Glomerular endothelial cell (primary cell): ENCODE measurements at regions not wholly inside any gene's neighbourhood (a gene's known extent, or its start where the extent isn't known, plus 50 kb on each side); places are given as distances from the start of the nearest gene placed in this dataset.

Experiments used
- DNase-seq: peaks from one replicate; pipeline ENCODE4 v3.0.0-alpha.2; 2011; ENCODE audit warnings: low read depth, low spot score; ENCODE audit errors: extremely low read depth

- no peak for DNase-seq
These were observed 54.0 kb upstream of the STMND1 start for GRCh38 chr6:17047889-17048288.

DNA sequence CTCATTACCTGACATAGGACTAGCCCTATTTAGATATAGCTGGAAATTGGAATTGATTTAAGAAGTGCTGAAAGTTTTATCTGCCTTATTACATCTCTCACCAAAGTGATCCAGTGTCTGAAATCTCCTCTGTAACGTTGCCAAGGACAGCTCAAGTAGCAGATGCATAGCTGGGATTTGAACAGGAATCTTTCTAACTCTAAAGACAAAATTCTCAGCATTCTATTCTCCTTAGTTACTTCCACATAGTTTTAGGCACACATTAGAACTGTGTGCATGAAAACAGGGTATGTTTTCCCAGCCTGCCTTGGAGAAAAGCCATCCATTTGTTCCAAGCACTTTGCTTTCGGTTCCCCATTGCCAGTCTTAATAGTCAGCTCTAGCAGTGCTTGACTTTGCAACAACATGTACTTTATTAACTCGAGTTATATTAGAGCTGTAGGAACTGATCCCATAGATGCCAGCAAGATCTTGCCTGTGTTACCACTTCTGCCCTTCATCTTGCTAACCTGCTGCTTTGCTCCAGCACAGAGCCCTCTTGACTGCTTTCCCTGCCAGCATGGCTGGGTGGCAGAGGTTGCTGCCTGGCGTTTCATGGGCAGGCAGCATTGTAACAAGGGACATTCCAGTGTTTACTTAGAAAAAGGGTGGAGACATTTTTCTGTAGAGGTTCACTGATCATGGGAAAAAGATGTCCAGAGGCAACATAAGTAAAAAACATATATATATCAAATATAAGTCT lies 56.1 kb upstream of the STMND1 start:
- no peak for DNase-seq

GRCh38 chr6:17043148-17043522 lies 58.7 kb upstream of the STMND1 start:
- DNase-seq: no peak

DNA sequence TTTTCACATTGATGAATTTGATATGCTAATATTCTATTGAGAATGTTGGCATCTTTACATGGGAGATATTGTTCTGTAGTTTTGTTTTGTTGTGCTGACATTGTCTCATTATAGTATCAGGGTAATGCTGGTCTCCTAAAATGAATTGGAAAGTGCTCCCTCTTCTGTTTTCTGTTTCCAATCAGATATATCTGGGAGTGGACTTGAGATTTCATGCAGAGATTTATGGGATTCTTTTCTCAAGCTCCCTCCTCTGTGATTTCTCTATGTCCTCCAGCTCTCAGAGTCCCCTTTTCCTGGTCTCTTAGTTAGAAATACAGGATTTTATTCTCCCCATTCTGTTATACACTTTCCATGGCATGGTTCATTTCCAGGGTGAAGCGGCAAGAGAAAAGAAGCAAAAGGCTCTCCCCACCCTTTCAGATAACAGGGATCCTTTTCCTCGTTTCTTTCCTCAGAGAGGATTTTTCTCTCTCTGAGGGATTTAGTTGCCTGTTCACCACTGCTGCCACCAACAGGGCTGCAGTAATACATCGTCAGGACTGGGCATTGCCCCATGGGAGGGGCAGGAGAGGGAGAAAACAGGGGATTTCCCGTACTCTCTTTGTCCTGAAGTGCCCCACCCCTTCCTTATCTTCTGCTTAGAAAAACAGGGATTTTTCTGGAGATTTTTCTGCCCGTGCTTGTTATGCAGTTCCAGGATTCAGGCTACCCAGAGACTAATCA lies 59.3 kb upstream of the STMND1 start:
- DNase-seq: no peak

DNA sequence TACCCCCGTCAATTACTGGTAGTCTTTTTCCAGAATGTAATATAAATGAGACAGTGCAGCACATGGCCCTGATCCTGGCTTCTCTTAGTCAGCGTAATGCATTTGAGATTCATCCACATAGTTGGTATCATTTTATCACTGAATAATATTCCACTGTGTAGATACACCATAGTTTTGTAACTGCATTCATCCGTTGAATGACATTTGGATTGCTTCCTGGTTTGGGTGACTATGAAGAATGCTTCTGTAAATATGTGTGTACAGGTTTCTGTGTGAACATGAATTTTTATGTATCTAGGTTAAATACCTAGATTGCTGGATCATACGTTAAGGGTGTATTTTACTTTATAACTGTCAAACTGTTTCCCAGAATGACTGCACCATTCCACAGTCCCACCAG lies 62.6 kb upstream of the STMND1 start:
- DNase-seq: no peak

DNA sequence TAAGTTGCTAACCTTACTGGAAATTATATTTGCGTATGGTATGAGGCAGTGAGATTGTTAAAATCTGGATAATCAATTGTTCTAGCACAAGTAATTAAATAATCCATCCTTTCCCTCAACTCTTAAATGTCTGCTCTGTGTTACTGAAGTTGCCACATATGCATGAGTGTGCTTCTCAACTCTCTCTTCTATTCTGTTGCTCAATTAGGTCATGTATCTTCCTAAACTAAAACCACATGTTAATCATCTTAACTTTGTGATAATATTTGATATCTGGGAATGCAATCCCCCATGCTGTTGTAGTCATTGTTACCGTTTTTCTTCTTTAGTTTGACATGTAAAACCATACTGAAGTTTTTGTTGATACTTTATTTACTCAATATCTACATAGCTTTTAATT lies 63.5 kb upstream of the STMND1 start:
- no peak for DNase-seq

DNA sequence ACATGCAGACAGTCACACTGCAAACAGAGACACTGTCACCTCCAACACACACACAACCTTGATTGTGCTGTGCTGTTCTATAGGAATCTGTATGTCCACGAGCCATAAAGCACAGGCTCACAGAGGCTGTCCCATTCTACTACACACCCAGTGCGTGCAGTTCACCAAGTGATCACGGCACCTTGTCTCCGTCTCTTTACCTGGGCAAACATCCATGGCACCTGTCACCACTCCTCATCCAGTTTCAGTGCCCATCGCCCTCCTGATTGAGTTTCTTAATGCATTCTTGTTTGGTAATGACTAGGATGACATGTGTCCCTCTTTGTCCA lies 65.8 kb upstream of the STMND1 start:
- no peak for DNase-seq

- no peak for DNase-seq
These were observed 66.4 kb upstream of the STMND1 start for GRCh38 chr6:17035257-17036064.

GRCh38 chr6:17033746-17034145 lies 68.1 kb upstream of the STMND1 start:
- DNase-seq: no peak

GRCh38 chr6:17032988-17033634 lies 68.7 kb upstream of the STMND1 start:
- peak; percentile 90 for DNase-seq

- no peak for DNase-seq
These were observed 69.3 kb upstream of the STMND1 start for GRCh38 chr6:17032590-17032987.

- no peak for DNase-seq
These were observed 69.9 kb upstream of the STMND1 start for GRCh38 chr6:17031961-17032360.

DNA sequence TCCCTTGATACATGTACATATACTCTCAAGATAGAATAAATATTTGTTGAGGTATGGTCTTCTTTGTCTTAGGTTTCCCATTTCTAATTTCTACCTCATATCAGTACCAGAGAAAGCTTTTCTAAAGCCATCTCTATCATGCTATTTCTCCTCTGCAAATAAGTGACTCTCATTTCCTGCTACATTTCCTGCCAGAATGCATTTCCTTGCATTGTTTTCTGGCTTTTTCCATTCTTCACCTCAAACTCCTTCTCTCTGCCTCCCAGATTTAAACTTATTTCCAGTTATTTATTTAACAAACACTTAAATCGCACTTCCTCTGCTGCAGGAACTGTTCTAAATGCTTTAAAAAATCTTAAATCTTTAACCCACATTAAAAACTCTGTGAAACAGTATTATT lies 74.4 kb upstream of the STMND1 start:
- DNase-seq: no peak

DNA sequence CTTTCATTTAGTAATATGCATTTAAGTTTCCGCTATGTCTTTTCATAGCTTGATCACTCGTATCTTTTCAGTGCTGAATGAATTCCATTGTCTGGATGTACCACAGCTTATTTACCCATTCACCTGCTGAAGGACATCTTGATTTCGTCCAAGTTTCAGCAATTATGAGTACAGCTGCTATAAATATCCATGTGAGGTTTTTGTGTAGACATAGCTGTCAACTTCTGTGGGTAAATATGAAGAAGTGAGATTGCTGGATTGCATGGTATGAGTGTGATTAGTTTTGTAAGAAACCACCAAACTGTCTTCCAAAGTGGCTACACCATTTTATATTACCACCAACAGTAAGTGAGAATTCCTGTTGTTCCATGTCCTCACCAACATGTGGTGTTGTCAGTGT lies 79.2 kb upstream of the STMND1 start:
- DNase-seq: no peak

- no peak for DNase-seq
These were observed 80.3 kb upstream of the STMND1 start for GRCh38 chr6:17021539-17021889.

DNA sequence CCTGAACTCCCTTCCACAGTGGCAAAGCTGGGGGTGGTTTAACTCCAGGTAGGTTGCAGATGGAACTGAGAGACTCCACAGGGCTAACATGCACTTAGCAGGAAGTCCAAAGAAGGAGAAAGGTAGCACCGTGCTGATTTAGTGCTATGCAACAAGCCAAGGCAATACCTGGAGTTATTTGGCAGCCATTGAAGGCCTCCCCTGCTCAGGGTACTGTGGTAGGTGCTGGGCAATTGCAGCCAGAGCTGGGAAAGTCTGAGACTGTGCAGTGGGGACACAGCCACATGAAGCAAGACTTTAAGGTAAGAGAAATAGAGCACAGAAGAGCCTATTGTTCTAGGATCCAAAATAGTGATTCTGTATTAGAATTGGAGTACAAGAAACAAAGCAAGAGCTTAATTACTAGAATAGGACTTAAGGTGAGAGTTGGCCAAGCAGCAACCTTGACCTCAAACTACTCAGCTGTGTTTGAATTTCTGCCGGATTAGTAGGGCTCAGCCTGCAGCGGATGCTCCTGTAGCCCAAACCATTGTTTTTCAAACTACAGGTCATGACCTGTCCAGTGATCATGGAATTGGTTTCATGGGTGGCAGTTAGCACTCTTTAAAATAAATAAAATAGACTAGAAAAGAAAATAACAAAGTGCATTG lies 80.8 kb upstream of the STMND1 start:
- DNase-seq: no peak

DNA sequence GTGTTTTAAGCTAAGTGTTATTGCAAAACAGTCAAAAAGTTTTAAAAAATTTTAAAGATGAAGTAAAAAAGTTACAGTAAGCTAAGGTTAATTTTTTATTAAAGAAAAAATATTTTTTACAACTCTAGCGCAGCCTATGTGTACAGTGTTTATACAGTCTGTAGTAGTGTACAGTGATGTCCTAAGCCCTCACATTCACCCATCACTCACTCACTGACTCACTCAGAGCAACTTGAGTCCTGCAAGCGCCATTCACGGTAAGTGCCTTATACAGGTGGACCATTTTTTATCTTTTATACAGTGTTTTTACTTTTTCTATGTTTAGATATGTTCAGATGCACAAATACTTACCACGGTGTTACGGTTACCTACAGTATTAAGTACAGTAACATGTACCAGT lies 83.4 kb upstream of the STMND1 start:
- DNase-seq: no peak

DNA sequence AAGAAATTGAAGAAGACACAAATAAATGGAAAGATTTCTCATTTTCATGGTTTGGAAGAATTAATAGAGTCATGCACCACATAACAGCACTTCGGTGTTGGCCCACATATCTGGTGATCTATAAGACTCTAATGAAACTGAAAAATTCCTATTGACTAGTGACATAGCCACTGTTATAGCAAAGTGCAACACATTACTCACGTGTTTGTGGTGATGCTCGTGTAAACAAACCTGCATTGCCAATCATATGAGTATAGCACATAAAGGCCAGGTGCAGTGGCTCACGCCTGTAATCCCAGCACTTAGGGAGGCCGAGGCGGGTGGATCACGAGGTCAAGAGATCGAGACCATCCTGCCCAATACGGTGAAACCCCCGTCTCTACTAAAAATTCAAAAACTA lies 84.4 kb upstream of the STMND1 start:
- DNase-seq: no peak

DNA sequence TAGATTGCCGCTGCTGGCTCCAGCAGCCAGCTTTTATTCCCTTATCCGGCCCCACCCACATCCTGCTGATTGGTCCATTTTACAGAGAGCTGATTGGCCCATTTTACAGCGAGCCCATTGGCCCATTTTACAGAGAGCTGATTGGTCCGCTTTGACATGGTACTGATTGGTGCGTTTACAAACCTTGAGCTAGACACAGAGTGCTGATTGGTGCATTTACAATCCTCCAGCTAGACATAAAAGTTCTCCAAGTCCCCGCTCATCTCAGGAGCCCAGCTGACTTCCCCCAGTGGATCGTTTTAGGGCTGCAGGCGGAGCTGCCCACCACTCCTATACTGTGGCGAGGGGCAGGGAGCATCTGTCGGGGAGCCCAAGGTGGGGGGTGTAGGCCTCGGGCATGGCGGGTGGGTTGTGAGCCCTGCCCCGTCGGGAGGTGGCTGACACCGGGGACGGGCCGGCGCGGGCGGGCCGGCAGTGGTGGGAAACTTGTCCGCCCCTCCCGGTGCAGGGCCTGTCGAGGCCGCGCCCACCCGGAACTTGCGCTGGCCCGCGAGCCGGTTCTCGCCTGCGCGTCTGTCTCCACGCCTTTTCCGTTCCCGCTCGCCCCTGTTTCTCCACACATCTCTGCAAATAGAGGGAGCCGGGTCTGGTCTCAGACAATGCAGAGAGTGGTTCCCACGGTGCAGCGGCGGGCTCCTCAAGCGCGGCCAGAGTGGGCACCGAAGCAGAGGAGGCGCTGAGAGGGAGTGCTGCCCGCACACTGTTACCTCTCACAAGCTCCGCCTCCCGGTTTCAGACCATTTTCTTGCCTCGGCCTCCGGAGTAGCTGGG lies 86.1 kb upstream of the STMND1 start:
- no peak for DNase-seq

- DNase-seq: no peak
These were observed 86.7 kb upstream of the STMND1 start for GRCh38 chr6:17015144-17015543.
